A549 (cell line): ENCODE measurements at regions not wholly inside any gene's neighbourhood (a gene's known extent, or its start where the extent isn't known, plus 50 kb on each side); places are given as distances from the start of the nearest gene placed in this dataset.

Experiments used
- CTCF ChIP-seq: fragments of >200 bp; sonication (Bioruptor Twin); formaldehyde crosslinking; IDR thresholded peaks from 3 replicates; pipeline ENCODE4 v1.5.1; 2016
- MYC ChIP-seq: IDR thresholded peaks from 2 replicates; pipeline ENCODE4 v1.6.1; 2012; ENCODE audit warnings: mild to moderate bottlenecking, inconsistent platforms, low read length, improper control_type of control experiment, borderline replicate concordance
- NR3C1 ChIP-seq: fragments of >200 bp; sonication (Bioruptor Twin); formaldehyde crosslinking; IDR thresholded peaks from 3 replicates; pipeline ENCODE4 v1.6.1; 2017
- PBX3 ChIP-seq: IDR thresholded peaks from 2 replicates; pipeline ENCODE4 v1.6.1; 2012
- POLR2A ChIP-seq: IDR thresholded peaks from 2 replicates; pipeline ENCODE4 v1.6.1; 2012; ENCODE audit warnings: mild to moderate bottlenecking, low read length
- RAD21 ChIP-seq, 2 experiments: fragments of >200 bp in 1 of 2; sonication (Bioruptor Twin) in 1 of 2; formaldehyde crosslinking in 1 of 2; IDR thresholded peaks in 1 of 2; conservative IDR thresholded peaks in 1 of 2; 2 replicates in 1 of 2; 3 replicates in 1 of 2; pipeline ENCODE4 v1.6.1; 2012 to 2018; ENCODE audit warnings: inconsistent platforms in 1 of 2
- USF2 ChIP-seq: fragments of 450-650 bp; IDR thresholded peaks from 2 replicates; pipeline ENCODE4 v1.6.1; 2014; ENCODE audit warnings: antibody characterized with exemption

- TF ChIP-seq NR3C1 (no peak), MYC (no peak), PBX3 (no peak), USF2 (no peak), RAD21 (conservative IDR thresholded peaks at IDR 0.05 in 1 of 2, IDR thresholded peaks at IDR 0.05 in 1 of 2) (no peak), CTCF (no peak), POLR2A (no peak)
Observed at GRCh38 chr5:26757941-26758340, 280.4 kb downstream of the CDH9 start.
